Gastrocnemius medialis (tissue), 4 donors: ENCODE measurements at regions not wholly inside any gene's neighbourhood (a gene's known extent, or its start where the extent isn't known, plus 50 kb on each side); places are given as distances from the start of the nearest gene placed in this dataset.

Source experiments
- CTCF ChIP-seq, 5 experiments: fragments of 450-650 bp in 3 of 5; fragments of 200-600 bp in 2 of 5; sonication (generic) in 2 of 5; IDR thresholded peaks in 4 of 5; conservative IDR thresholded peaks in 1 of 5; 1 replicate in 4 of 5; 2 replicates in 1 of 5; pipeline ENCODE4 v1.5.1; 2016 to 2019; ENCODE audit warnings: antibody characterized with exemption in 5 of 5, mild to moderate bottlenecking in 3 of 5, moderate library complexity in 3 of 5
- POLR2A ChIP-seq, 2 donors: fragments of 450-650 bp; IDR thresholded peaks; one replicate each; pipeline ENCODE4 v1.6.1; 2017; ENCODE audit warnings: antibody characterized with exemption in 2 of 2, mild to moderate bottlenecking in 2 of 2, moderate library complexity in 2 of 2

GRCh38 chr7:155209478-155210319 lies 88.0 kb upstream of the INSIG1 start:
- TF ChIP-seq POLR2A (IDR thresholded peaks at IDR 0.05) (no peak), CTCF (IDR thresholded peaks at IDR 0.05 in 4 of 5, conservative IDR thresholded peaks at IDR 0.05 in 1 of 5) (no peak)
